ENCODE measurements at regions not wholly inside any gene's neighbourhood (a gene's known extent, or its start where the extent isn't known, plus 50 kb on each side); places are given as distances from the start of the nearest gene placed in this dataset.
"Not testable (repeated sequence)": the region's sequence is repeated elsewhere in the genome, so short reads cannot be mapped to it uniquely, and the experiment has no call there.

- no peak overlapping the region for H3K4me3 ChIP-seq (ENCODE audit: low read length)
- no peak overlapping the region for H3K27ac ChIP-seq (ENCODE audit: low read length)
- no peaks in the 10 kb centered on the region for H3K27me3 ChIP-seq (ENCODE audit: control insufficient read depth, insufficient read depth, low read length)
- no peaks in the 10 kb centered on the region for H3K36me3 ChIP-seq (ENCODE audit: control insufficient read depth, insufficient read depth, low read length)
- no peak for DNase-seq
- no CpG with 5 or more reads among the region's 1 CpG for WGBS (ENCODE audit: insufficient coverage, low lambda C conversion rate)
- peaks cover 7% of the 10 kb centered on the region for H3K9me3 ChIP-seq (ENCODE audit: control insufficient read depth, low read depth, low read length)
- no peaks in the 10 kb centered on the region for H3K4me1 ChIP-seq (ENCODE audit: control insufficient read depth, insufficient read depth, low read length)
Measured at GRCh38 chr4:38289553-38289952, 329.4 kb downstream of the PTTG2 start.

DNA sequence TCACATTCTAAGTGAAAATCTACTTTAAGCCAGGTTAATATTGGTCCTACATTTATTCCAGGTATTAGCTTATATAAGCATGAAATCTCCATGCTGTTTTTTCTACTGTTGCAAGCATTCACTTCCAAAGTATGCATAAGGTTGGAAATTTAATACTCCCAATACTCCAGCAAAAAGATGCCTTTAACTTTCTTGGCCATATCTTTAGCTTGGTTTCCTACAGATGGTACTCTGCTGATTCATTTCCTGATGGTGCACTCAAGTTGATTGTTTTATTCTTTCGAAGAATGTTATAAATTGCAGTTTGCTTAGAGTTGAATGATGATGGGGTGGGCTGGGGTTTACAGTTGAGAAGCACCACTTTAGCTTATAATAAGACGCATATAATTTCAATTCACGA is 330.2 kb downstream of the PTTG2 start:
- Histone ChIP-seq H3K4me3 (ENCODE audit: low read length) (no peak overlapping the region), H3K4me1 (ENCODE audit: control insufficient read depth, insufficient read depth, low read length) (no peaks in the 10 kb centered on the region), H3K9me3 (ENCODE audit: control insufficient read depth, low read depth, low read length) (peaks cover 7% of the 10 kb centered on the region)

DNA sequence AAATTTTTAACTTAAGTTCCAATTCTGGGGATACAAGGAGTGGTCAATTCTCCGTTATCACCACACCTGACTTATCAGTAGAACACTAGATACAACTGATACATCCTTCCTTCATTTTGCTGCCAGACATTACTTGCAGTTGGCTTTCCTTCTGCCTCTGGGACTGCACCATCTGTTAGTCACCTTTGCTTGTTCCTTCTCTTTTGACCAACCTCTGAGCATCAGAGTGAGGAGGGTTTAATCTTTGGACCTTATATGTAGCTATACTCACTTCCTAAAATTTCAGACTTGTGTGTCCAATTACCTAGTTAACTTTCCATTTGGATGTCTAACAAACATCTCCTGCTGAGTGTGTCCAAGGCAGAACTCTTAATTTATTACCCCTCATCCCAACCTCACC is 330.7 kb downstream of the PTTG2 start:
- Histone ChIP-seq H3K4me1 (ENCODE audit: control insufficient read depth, insufficient read depth, low read length) (no peaks in the 10 kb centered on the region), H3K9me3 (ENCODE audit: control insufficient read depth, low read depth, low read length) (peaks cover 7% of the 10 kb centered on the region), H3K36me3 (ENCODE audit: control insufficient read depth, insufficient read depth, low read length) (no peaks in the 10 kb centered on the region), H3K27ac (ENCODE audit: low read length) (no peak overlapping the region), H3K4me3 (ENCODE audit: low read length) (no peak overlapping the region), H3K27me3 (ENCODE audit: control insufficient read depth, insufficient read depth, low read length) (no peaks in the 10 kb centered on the region)
- DNase-seq = no peak
- WGBS (ENCODE audit: insufficient coverage, low lambda C conversion rate) = no CpG with 5 or more reads among the region's 1 CpG

More for the DNA sequence above, 330.2 kb downstream of the PTTG2 start:
- WGBS (ENCODE audit: insufficient coverage, low lambda C conversion rate) = no CpG with 5 or more reads among the region's 3 CpGs
- no peaks in the 10 kb centered on the region for H3K27me3 ChIP-seq (ENCODE audit: control insufficient read depth, insufficient read depth, low read length)
- H3K27ac ChIP-seq (ENCODE audit: low read length) = no peak overlapping the region
- H3K36me3 ChIP-seq (ENCODE audit: control insufficient read depth, insufficient read depth, low read length) = no peaks in the 10 kb centered on the region
- no peak for DNase-seq

DNA sequence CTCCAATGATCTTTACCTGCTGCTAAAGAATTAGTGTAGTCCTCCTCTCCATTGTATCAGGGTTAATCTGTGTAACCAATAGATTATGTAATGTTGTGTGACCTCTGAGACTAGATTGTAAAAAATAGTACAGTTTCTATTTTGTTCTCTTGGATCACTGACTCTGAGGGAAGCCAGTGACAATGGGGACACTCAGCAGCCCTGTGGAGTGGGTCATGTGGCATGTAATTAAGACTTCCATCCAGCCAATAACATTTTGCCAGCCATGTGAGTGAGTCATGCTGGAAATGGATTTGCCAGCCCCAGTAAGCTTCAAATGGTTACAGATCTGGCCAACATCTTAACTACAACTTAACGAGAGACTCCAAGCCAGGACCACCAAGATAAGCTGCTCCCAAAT is 332.3 kb downstream of the PTTG2 start:
- DNase-seq = peak; percentile 47 to 68
- no CpG with 5 or more reads among the region's 1 CpG for WGBS (ENCODE audit: insufficient coverage, low lambda C conversion rate)
- H3K36me3 ChIP-seq (ENCODE audit: control insufficient read depth, insufficient read depth, low read length) = no peaks in the 10 kb centered on the region
- no peaks in the 10 kb centered on the region for H3K27me3 ChIP-seq (ENCODE audit: control insufficient read depth, insufficient read depth, low read length)
- peaks cover 7% of the 10 kb centered on the region for H3K9me3 ChIP-seq (ENCODE audit: control insufficient read depth, low read depth, low read length)
- H3K4me3 ChIP-seq (ENCODE audit: low read length) = no peak overlapping the region
- H3K4me1 ChIP-seq (ENCODE audit: control insufficient read depth, insufficient read depth, low read length) = no peaks in the 10 kb centered on the region
- no peak overlapping the region for H3K27ac ChIP-seq (ENCODE audit: low read length)

GRCh38 chr4:38294238-38294637 is 334.0 kb downstream of the PTTG2 start:
- Histone ChIP-seq H3K4me1 (ENCODE audit: control insufficient read depth, insufficient read depth, low read length) (no peaks in the 10 kb centered on the region), H3K27me3 (ENCODE audit: control insufficient read depth, insufficient read depth, low read length) (no peaks in the 10 kb centered on the region), H3K27ac (ENCODE audit: low read length) (no peak overlapping the region), H3K4me3 (ENCODE audit: low read length) (no peak overlapping the region), H3K36me3 (ENCODE audit: control insufficient read depth, insufficient read depth, low read length) (no peaks in the 10 kb centered on the region), H3K9me3 (ENCODE audit: control insufficient read depth, low read depth, low read length) (peaks cover 19% of the 10 kb centered on the region)
- no peak for DNase-seq
- WGBS (ENCODE audit: insufficient coverage, low lambda C conversion rate) = no CpG with 5 or more reads among the region's 1 CpG

DNA sequence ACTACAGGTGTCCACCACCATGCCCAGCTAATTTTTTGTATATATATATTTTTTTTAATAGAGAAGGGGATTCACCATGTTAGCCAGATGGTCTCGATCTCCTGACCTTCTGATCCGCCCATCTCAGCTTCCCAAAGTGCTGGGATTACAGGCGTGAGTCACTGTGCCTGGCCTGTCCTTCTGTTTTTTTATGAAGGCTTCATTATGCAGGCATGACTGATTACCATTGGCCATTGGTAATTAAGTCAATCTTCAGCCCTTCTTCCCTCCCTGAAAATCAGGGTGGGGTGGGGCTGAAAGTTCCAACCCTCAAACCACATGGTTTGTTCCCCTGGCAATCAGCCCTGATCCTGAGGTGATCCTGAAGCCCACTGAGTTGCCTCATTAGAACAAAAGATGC is 336.9 kb downstream of the PTTG2 start:
- Histone ChIP-seq H3K4me3 (ENCODE audit: low read length) (no peak overlapping the region), H3K4me1 (ENCODE audit: control insufficient read depth, insufficient read depth, low read length) (no peaks in the 10 kb centered on the region), H3K27ac (ENCODE audit: low read length) (no peak overlapping the region), H3K27me3 (ENCODE audit: control insufficient read depth, insufficient read depth, low read length) (no peaks in the 10 kb centered on the region), H3K36me3 (ENCODE audit: control insufficient read depth, insufficient read depth, low read length) (no peaks in the 10 kb centered on the region), H3K9me3 (ENCODE audit: control insufficient read depth, low read depth, low read length) (peaks cover 27% of the 10 kb centered on the region)
- WGBS (ENCODE audit: insufficient coverage, low lambda C conversion rate) = no CpG with 5 or more reads among the region's 3 CpGs
- no peak for DNase-seq

- no peak overlapping the region for H3K4me3 ChIP-seq (ENCODE audit: low read length)
Measured at GRCh38 chr4:38298868-38299713, 338.9 kb downstream of the PTTG2 start.

GRCh38 chr4:38302910-38303309 is 342.7 kb downstream of the PTTG2 start:
- no peaks in the 10 kb centered on the region for H3K27me3 ChIP-seq (ENCODE audit: control insufficient read depth, insufficient read depth, low read length)
- no peaks in the 10 kb centered on the region for H3K36me3 ChIP-seq (ENCODE audit: control insufficient read depth, insufficient read depth, low read length)
- H3K4me3 ChIP-seq (ENCODE audit: low read length) = no peak overlapping the region
- no peaks in the 10 kb centered on the region for H3K4me1 ChIP-seq (ENCODE audit: control insufficient read depth, insufficient read depth, low read length)
- no peak overlapping the region for H3K27ac ChIP-seq (ENCODE audit: low read length)
- no peak for DNase-seq
- WGBS (ENCODE audit: insufficient coverage, low lambda C conversion rate) = no CpG with 5 or more reads among the region's 2 CpGs
- H3K9me3 ChIP-seq (ENCODE audit: control insufficient read depth, low read depth, low read length) = peaks cover 31% of the 10 kb centered on the region

More at GRCh38 chr4:38298868-38299713, 338.9 kb downstream of the PTTG2 start:
- no peak for DNase-seq
- Histone ChIP-seq H3K36me3 (ENCODE audit: control insufficient read depth, insufficient read depth, low read length) (no peaks in the 10 kb centered on the region), H3K9me3 (ENCODE audit: control insufficient read depth, low read depth, low read length) (peaks cover 31% of the 10 kb centered on the region), H3K4me1 (ENCODE audit: control insufficient read depth, insufficient read depth, low read length) (no peaks in the 10 kb centered on the region), H3K27me3 (ENCODE audit: control insufficient read depth, insufficient read depth, low read length) (no peaks in the 10 kb centered on the region), H3K27ac (ENCODE audit: low read length) (no peak overlapping the region)
- 86% methylated on average over 1 of the region's 1 CpG for WGBS (ENCODE audit: insufficient coverage, low lambda C conversion rate)

DNA sequence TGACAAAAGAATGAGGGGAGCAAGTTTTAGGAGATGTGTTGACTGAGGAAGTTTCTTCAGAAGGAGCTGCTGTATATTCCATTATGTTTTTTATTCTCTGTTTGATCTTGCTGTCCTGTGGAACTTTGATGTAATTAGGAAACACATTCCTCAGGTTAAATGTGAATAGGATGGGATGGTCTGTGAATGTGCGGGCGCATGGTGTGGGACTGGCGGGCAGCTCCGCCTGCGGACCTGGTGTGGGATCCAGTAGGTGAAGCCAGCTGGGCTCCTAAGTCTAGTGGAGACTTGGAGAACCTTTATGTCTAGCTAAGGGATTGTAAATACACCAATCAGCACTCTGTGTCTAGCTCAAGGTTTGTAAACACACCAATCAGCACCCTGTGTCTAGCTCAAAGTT is 344.3 kb downstream of the PTTG2 start:
- peaks cover 17% of the 10 kb centered on the region for H3K9me3 ChIP-seq (ENCODE audit: control insufficient read depth, low read depth, low read length)

GRCh38 chr4:38306482-38307071 is 346.4 kb downstream of the PTTG2 start:
- peaks cover 9% of the 10 kb centered on the region for H3K9me3 ChIP-seq (ENCODE audit: control insufficient read depth, low read depth, low read length)
- WGBS (ENCODE audit: insufficient coverage, low lambda C conversion rate) = no CpG with 5 or more reads among the region's 3 CpGs
- no peaks in the 10 kb centered on the region for H3K27me3 ChIP-seq (ENCODE audit: control insufficient read depth, insufficient read depth, low read length)
- no peaks in the 10 kb centered on the region for H3K36me3 ChIP-seq (ENCODE audit: control insufficient read depth, insufficient read depth, low read length)
- no peak overlapping the region for H3K27ac ChIP-seq (ENCODE audit: low read length)
- H3K4me3 ChIP-seq (ENCODE audit: low read length) = no peak overlapping the region
- no peaks in the 10 kb centered on the region for H3K4me1 ChIP-seq (ENCODE audit: control insufficient read depth, insufficient read depth, low read length)
- DNase-seq = no peak

More for the DNA sequence above, 344.3 kb downstream of the PTTG2 start:
- H3K27ac ChIP-seq (ENCODE audit: low read length); DNase-seq; H3K27me3 ChIP-seq (ENCODE audit: control insufficient read depth, insufficient read depth, low read length); H3K4me3 ChIP-seq (ENCODE audit: low read length); H3K36me3 ChIP-seq (ENCODE audit: control insufficient read depth, insufficient read depth, low read length); H3K4me1 ChIP-seq (ENCODE audit: control insufficient read depth, insufficient read depth, low read length): not testable (repeated sequence)
- no CpG with 5 or more reads among the region's 5 CpGs for WGBS (ENCODE audit: insufficient coverage, low lambda C conversion rate)
